ENCODE measurements at regions not wholly inside any gene's neighbourhood (a gene's known extent, or its start where the extent isn't known, plus 50 kb on each side); places are given as distances from the start of the nearest gene placed in this dataset.

- Histone ChIP-seq H3K27me3 (replicated peaks in 1 of 4; ENCODE audit: control insufficient read depth in 3 of 4, extremely low read depth in 1 of 4, insufficient read depth in 3 of 4, low read length in 3 of 4) (no peaks in the 10 kb centered on the region), H4K20me1 (replicated peaks in 1 of 2; ENCODE audit: control insufficient read depth in 1 of 2, insufficient read depth in 2 of 2, low read length in 2 of 2) (peaks cover 0 to 4% of the 10 kb centered on the region in 2 experiments), H3K27ac (ENCODE audit: low read depth, low read length) (no peak overlapping the region), H3K79me1 (ENCODE audit: low read depth, low read length) (no peaks in the 10 kb centered on the region), H3K23me2 (ENCODE audit: low read depth, low read length) (peaks cover 4% of the 10 kb centered on the region; the same call in 1 of the 2 replicates), H3K36me3 (ENCODE audit: control insufficient read depth in 2 of 4, insufficient read depth in 4 of 4, low read length in 3 of 4) (no peaks in the 10 kb centered on the region), H2BK120ac (replicated peaks; ENCODE audit: low read depth, low read length) (no peak overlapping the region), H3K4ac (replicated peaks; ENCODE audit: insufficient read length, low read depth, low read length) (no peak overlapping the region), H2BK5ac (ENCODE audit: low read depth, low read length) (no peak overlapping the region), H3K18ac (ENCODE audit: extremely low read depth, low read length) (no peak overlapping the region), H3K14ac (ENCODE audit: insufficient read length) (no peak overlapping the region), H2AFZ (ENCODE audit: low read length) (no peak overlapping the region), H3K9ac (replicated peaks in 1 of 4; ENCODE audit: extremely low read depth in 1 of 4, low read depth in 3 of 4, low read length in 3 of 4) (no peak overlapping the region), H2AK5ac (ENCODE audit: low read depth, low read length) (no peak overlapping the region), H3K4me2 (ENCODE audit: insufficient read depth in 1 of 2, low read depth in 2 of 2, low read length in 2 of 2) (no peak overlapping the region), H2BK20ac (ENCODE audit: low read length) (no peak overlapping the region), H3K4me1 (replicated peaks in 1 of 4; ENCODE audit: control insufficient read depth in 3 of 4, insufficient read depth in 4 of 4, low read length in 3 of 4) (peaks cover 0 to 3% (median 0%) of the 10 kb centered on the region in 4 experiments; a peak in 2 of 7 replicates), H2BK15ac (ENCODE audit: low read length) (no peak overlapping the region), H3K79me2 (ENCODE audit: control insufficient read depth in 1 of 2, insufficient read depth in 2 of 2, low read length in 2 of 2) (no peaks in the 10 kb centered on the region), H4K91ac (replicated peaks; ENCODE audit: insufficient read length, low read length) (no peak overlapping the region), H2BK12ac (ENCODE audit: low read depth, low read length) (no peak overlapping the region), H4K8ac (ENCODE audit: extremely low read depth, insufficient read depth, low read length) (peak overlapping the region; percentile 36; the same call in 1 of the 2 replicates), H4K5ac (ENCODE audit: insufficient read length, low read depth, low read length) (no peak overlapping the region), H3K4me3 (ENCODE audit: extremely low read depth in 1 of 4, insufficient read depth in 2 of 4, low read depth in 3 of 4, low read length in 4 of 4) (no peak overlapping the region), H3K23ac (ENCODE audit: insufficient read length) (no peak overlapping the region), H3K9me3 (ENCODE audit: insufficient read depth in 2 of 2, low read depth in 1 of 2, low read length in 1 of 2) (no peaks in the 10 kb centered on the region), H3K56ac (replicated peaks; ENCODE audit: insufficient read length, low read depth, low read length) (no peak overlapping the region)
- DNase-seq (ENCODE audit: low read depth in 1 of 2, low spot score in 2 of 2) (no peak), FAIRE-seq (no peak)
- WGBS, 2 experiments (ENCODE audit: extremely low coverage in 1 of 2, insufficient coverage in 1 of 2, insufficient read length in 1 of 2, insufficient replicate concordance in 2 of 2, low coverage in 1 of 2, low lambda C conversion rate in 2 of 2, missing lambda C conversion rate in 1 of 2): 79% methylated on average over 7 of the region's 7 CpGs; no CpG with 5 or more reads in 1 of the 2 experiments
- ChIA-PET CTCF (ENCODE audit: partially characterized antibody) (interaction anchor here (0.7 to 1.3 kb wide), 6 partner anchors 10 to 129 kb away, joined by 3 to 4 read pairs (median 3); no protein-coding TSS in a partner anchor), POLR2A (ENCODE audit: partially characterized antibody) (no interaction called here)
- no peak for TF ChIP-seq SIRT6 (IDR thresholded peaks at IDR 0.05; ENCODE audit: low read length)
- TF ChIP-seq NANOG (IDR thresholded peaks at IDR 0.05; ENCODE audit: insufficient read depth, low read depth, low read length, poor library complexity, severe bottlenecking): no peak
- no peak for TF ChIP-seq ATF2 (IDR thresholded peaks at IDR 0.05; ENCODE audit: low read length)
- TF ChIP-seq POLR2A (IDR thresholded peaks at IDR 0.05; ENCODE audit: control extremely low read depth in 1 of 2, low read depth in 2 of 2, low read length in 2 of 2): no peak
- TF ChIP-seq SRF (IDR thresholded peaks at IDR 0.05; ENCODE audit: low read depth, low read length): no peak
- TF ChIP-seq NRF1 (IDR thresholded peaks at IDR 0.05; ENCODE audit: low read depth, low read length): no peak
- TF ChIP-seq SP1 (IDR thresholded peaks at IDR 0.05; ENCODE audit: low read depth, low read length): no peak
- TF ChIP-seq HDAC6 (IDR thresholded peaks at IDR 0.05; ENCODE audit: low read depth, low read length): no peak
- TF ChIP-seq RFX5 (IDR thresholded peaks at IDR 0.05; ENCODE audit: borderline replicate concordance, low read depth, low read length): no peak
Measured at GRCh38 chr11:134519788-134520187, 107.7 kb upstream of the B3GAT1 start.
